Testis (tissue), 2 donors: ENCODE measurements at regions not wholly inside any gene's neighbourhood (a gene's known extent, or its start where the extent isn't known, plus 50 kb on each side); places are given as distances from the start of the nearest gene placed in this dataset.

ENCODE experiments used
- CTCF ChIP-seq, 3 experiments: fragments of 450-650 bp in 2 of 3; fragments of 200-600 bp in 1 of 3; sonication (generic) in 1 of 3; IDR thresholded peaks; one replicate each; pipeline ENCODE4 v1.5.1; 2016 to 2019; ENCODE audit warnings: antibody characterized with exemption in 3 of 3, mild to moderate bottlenecking in 2 of 3, moderate library complexity in 1 of 3
- POLR2A ChIP-seq: fragments of 450-650 bp; IDR thresholded peaks from one replicate; pipeline ENCODE4 v1.6.1; 2017; ENCODE audit warnings: antibody characterized with exemption, mild to moderate bottlenecking, moderate library complexity

GRCh38 chr7:156487811-156488533 lies 152.6 kb upstream of the RNF32 start:
- TF ChIP-seq CTCF (IDR thresholded peaks at IDR 0.05) (no peak), POLR2A (no peak)
